ENCODE measurements at regions not wholly inside any gene's neighbourhood (a gene's known extent, or its start where the extent isn't known, plus 50 kb on each side); places are given as distances from the start of the nearest gene placed in this dataset.
A peak's percentile ranks its signal among the peaks of the same experiment; 100 is the strongest.

- no peaks in the 10 kb centered on the region for H3K36me3 Mint-ChIP-seq
- no peak overlapping the region for H3K4me3 Mint-ChIP-seq
- DNase-seq (ENCODE audit: low spot score in 2 of 2) (peak in 1 of 2 donors; percentile 51), ATAC-seq (peak; percentile 91)
- H3K27ac Mint-ChIP-seq: no peak overlapping the region
- H3K4me1 Mint-ChIP-seq: peaks cover 20% of the 10 kb centered on the region
- H3K9me3 Mint-ChIP-seq: no peaks in the 10 kb centered on the region
Measured at GRCh38 chr4:183563874-183564273, 59.0 kb downstream of the ING2 start.

GRCh38 chr4:183571350-183571941, 66.6 kb downstream of the ING2 start:
- ATAC-seq (peak; percentile 85), DNase-seq (ENCODE audit: low spot score in 2 of 2) (no peak)
- H3K4me3 Mint-ChIP-seq: no peak overlapping the region

GRCh38 chr4:183576701-183577404, 72.0 kb downstream of the ING2 start:
- no peak overlapping the region for H3K4me3 Mint-ChIP-seq
- H3K27ac Mint-ChIP-seq: no peak overlapping the region
- H3K36me3 Mint-ChIP-seq: no peaks in the 10 kb centered on the region
- DNase-seq (ENCODE audit: low spot score in 2 of 2) (no peak), ATAC-seq (no peak)
- H3K4me1 Mint-ChIP-seq: no peaks in the 10 kb centered on the region
- peaks cover 10% of the 10 kb centered on the region for H3K9me3 Mint-ChIP-seq

More at GRCh38 chr4:183571350-183571941, 66.6 kb downstream of the ING2 start:
- no peak overlapping the region for H3K27ac Mint-ChIP-seq
- no peaks in the 10 kb centered on the region for H3K36me3 Mint-ChIP-seq
- H3K4me1 Mint-ChIP-seq: no peaks in the 10 kb centered on the region
- H3K9me3 Mint-ChIP-seq: no peaks in the 10 kb centered on the region

GRCh38 chr4:183580370-183580769, 75.5 kb downstream of the ING2 start:
- no peak for ATAC-seq
- Mint-ChIP-seq H3K9me3 (peaks cover 10% of the 10 kb centered on the region), H3K36me3 (no peaks in the 10 kb centered on the region), H3K4me1 (no peaks in the 10 kb centered on the region), H3K27ac (no peak overlapping the region), H3K4me3 (no peak overlapping the region)
- no peak for DNase-seq (ENCODE audit: low spot score in 2 of 2)

GRCh38 chr4:183580849-183581248, 76.0 kb downstream of the ING2 start:
- ATAC-seq (no peak), DNase-seq (ENCODE audit: low spot score in 2 of 2) (no peak)
- no peaks in the 10 kb centered on the region for H3K4me1 Mint-ChIP-seq
- no peak overlapping the region for H3K4me3 Mint-ChIP-seq
- no peaks in the 10 kb centered on the region for H3K36me3 Mint-ChIP-seq
- H3K9me3 Mint-ChIP-seq: peaks cover 10% of the 10 kb centered on the region
- H3K27ac Mint-ChIP-seq: no peak overlapping the region

GRCh38 chr4:183586824-183587223, 72.2 kb downstream of the RWDD4 start:
- H3K4me1 Mint-ChIP-seq: no peaks in the 10 kb centered on the region
- DNase-seq (ENCODE audit: low spot score in 2 of 2) (no peak), ATAC-seq (no peak)
- no peak overlapping the region for H3K27ac Mint-ChIP-seq
- no peak overlapping the region for H3K4me3 Mint-ChIP-seq
- H3K36me3 Mint-ChIP-seq: no peaks in the 10 kb centered on the region
- no peaks in the 10 kb centered on the region for H3K9me3 Mint-ChIP-seq

- Mint-ChIP-seq H3K36me3 (no peaks in the 10 kb centered on the region), H3K4me1 (no peaks in the 10 kb centered on the region), H3K9me3 (no peaks in the 10 kb centered on the region), H3K27ac (no peak overlapping the region), H3K4me3 (no peak overlapping the region)
- ATAC-seq (no peak), DNase-seq (ENCODE audit: low spot score in 2 of 2) (no peak)
Measured at GRCh38 chr4:183588169-183588675, 70.8 kb downstream of the RWDD4 start.

- H3K4me3 Mint-ChIP-seq: no peak overlapping the region
- ATAC-seq (no peak), DNase-seq (ENCODE audit: low spot score in 2 of 2) (no peak)
- H3K36me3 Mint-ChIP-seq: no peaks in the 10 kb centered on the region
- no peak overlapping the region for H3K27ac Mint-ChIP-seq
- H3K9me3 Mint-ChIP-seq: no peaks in the 10 kb centered on the region
- H3K4me1 Mint-ChIP-seq: no peaks in the 10 kb centered on the region
Measured at GRCh38 chr4:183588691-183589090, 70.3 kb downstream of the RWDD4 start.

GRCh38 chr4:183589461-183590099, 69.4 kb downstream of the RWDD4 start:
- H3K4me3 Mint-ChIP-seq: no peak overlapping the region
- H3K27ac Mint-ChIP-seq: no peak overlapping the region
- no peak for DNase-seq (ENCODE audit: low spot score in 2 of 2)
- H3K9me3 Mint-ChIP-seq: no peaks in the 10 kb centered on the region
- ATAC-seq: no peak
- no peaks in the 10 kb centered on the region for H3K4me1 Mint-ChIP-seq
- no peaks in the 10 kb centered on the region for H3K36me3 Mint-ChIP-seq
